ENCODE measurements at regions not wholly inside any gene's neighbourhood (a gene's known extent, or its start where the extent isn't known, plus 50 kb on each side); places are given as distances from the start of the nearest gene placed in this dataset.

GRCh38 chr6:105850261-105851112 lies 235.6 kb upstream of the PRDM1 start (continued):
- TF ChIP-seq ARID3A (IDR thresholded peaks at IDR 0.05; ENCODE audit: low read depth, low read length), result no peak

DNA sequence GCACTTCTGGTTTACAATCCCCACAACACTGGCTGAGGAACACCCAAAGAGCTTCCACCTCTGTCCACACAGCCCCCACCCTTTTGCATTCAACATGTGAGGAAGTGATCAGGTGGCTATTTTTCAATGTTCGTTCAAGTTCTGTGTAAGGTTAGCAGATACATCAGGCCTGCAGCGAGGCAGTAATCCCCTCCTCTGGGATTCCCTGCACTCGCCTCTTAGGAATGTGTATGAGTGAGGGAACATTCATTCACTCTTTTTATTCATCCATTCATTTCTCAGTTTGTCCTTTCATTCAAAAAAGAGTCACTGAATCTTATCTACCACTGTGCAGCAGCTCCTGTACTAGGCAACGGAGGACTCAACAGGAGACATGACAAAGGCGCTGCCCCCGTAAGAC lies 236.4 kb upstream of the PRDM1 start:
- no peaks in the 10 kb centered on the region for H3K79me2 ChIP-seq (ENCODE audit: insufficient read depth, low read length)
- no peak overlapping the region for H3K9ac ChIP-seq (ENCODE audit: insufficient read depth, low read depth, low read length)
- CTCF ChIA-PET (ENCODE audit: low intra/inter-chr PET ratio, low total read pairs), result no interaction called here
- in situ Hi-C loops (cut with HindIII; ENCODE audit: extremely low pct_ligation_motif_present, low pct_unique_long_range_greater_than_20kb) (loop anchor here (25.0 kb wide), 1 partner anchor 362 kb away; no protein-coding TSS in a partner anchor), intact Hi-C loops (cut with micrococcal nuclease; ENCODE audit: unreplicated experiment) (no loop called here)
- FAIRE-seq, result no peak
- ATAC-seq, result no peak
- WGBS (ENCODE audit: low lambda C conversion rate), result 2% methylated on average over 5 of the region's 6 CpGs
- H3K4me2 ChIP-seq (ENCODE audit: low read depth, low read length), result no peak overlapping the region
- POLR2A ChIA-PET, result no interaction called here
- BruUV-seq (replicated peaks), result no TSS peak
- no peak for DNase-seq (ENCODE audit: low spot score)
- TF ChIP-seq, protein P1, sequence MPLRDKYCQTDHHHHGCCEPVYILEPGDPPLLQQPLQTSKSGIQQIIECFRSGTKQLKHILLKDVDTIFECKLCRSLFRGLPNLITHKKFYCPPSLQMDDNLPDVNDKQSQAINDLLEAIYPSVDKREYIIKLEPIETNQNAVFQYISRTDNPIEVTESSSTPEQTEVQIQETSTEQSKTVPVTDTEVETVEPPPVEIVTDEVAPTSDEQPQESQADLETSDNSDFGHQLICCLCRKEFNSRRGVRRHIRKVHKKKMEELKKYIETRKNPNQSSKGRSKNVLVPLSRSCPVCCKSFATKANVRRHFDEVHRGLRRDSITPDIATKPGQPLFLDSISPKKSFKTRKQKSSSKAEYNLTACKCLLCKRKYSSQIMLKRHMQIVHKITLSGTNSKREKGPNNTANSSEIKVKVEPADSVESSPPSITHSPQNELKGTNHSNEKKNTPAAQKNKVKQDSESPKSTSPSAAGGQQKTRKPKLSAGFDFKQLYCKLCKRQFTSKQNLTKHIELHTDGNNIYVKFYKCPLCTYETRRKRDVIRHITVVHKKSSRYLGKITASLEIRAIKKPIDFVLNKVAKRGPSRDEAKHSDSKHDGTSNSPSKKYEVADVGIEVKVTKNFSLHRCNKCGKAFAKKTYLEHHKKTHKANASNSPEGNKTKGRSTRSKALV (CRISPR knock-in tag; IDR thresholded peaks at IDR 0.05), result no peak
- TF ChIP-seq, protein P2, sequence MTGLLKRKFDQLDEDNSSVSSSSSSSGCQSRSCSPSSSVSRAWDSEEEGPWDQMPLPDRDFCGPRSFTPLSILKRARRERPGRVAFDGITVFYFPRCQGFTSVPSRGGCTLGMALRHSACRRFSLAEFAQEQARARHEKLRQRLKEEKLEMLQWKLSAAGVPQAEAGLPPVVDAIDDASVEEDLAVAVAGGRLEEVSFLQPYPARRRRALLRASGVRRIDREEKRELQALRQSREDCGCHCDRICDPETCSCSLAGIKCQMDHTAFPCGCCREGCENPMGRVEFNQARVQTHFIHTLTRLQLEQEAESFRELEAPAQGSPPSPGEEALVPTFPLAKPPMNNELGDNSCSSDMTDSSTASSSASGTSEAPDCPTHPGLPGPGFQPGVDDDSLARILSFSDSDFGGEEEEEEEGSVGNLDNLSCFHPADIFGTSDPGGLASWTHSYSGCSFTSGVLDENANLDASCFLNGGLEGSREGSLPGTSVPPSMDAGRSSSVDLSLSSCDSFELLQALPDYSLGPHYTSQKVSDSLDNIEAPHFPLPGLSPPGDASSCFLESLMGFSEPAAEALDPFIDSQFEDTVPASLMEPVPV (CRISPR knock-in tag; IDR thresholded peaks at IDR 0.05), result no peak
- H2AFZ ChIP-seq (ENCODE audit: low read length), result no peak overlapping the region
- H3K4me1 ChIP-seq (ENCODE audit: insufficient read depth, low read length), result no peaks in the 10 kb centered on the region
- no peak overlapping the region for H3K27ac ChIP-seq (ENCODE audit: extremely low read length, insufficient read depth, low read length)
- no peaks in the 10 kb centered on the region for H3K36me3 ChIP-seq (replicated peaks in 1 of 2; ENCODE audit: control insufficient read depth in 1 of 2, insufficient read depth in 2 of 2, low read length in 2 of 2)
- peaks cover 0 to 31% of the 10 kb centered on the region in 2 experiments; a peak in 2 of 5 replicates for H3K27me3 ChIP-seq (ENCODE audit: control insufficient read depth in 1 of 2, insufficient read depth in 2 of 2, low read length in 2 of 2)
- no peak overlapping the region for H3K4me3 ChIP-seq (replicated peaks in 1 of 3; ENCODE audit: insufficient read depth in 1 of 3, low read depth in 2 of 3, low read length in 3 of 3)
- no peaks in the 10 kb centered on the region for H3K9me3 ChIP-seq (ENCODE audit: low read length)
- no peaks in the 10 kb centered on the region for H4K20me1 ChIP-seq (ENCODE audit: insufficient read depth, low read length)
